Liver (tissue), 8 donors: ENCODE measurements at regions not wholly inside any gene's neighbourhood (a gene's known extent, or its start where the extent isn't known, plus 50 kb on each side); places are given as distances from the start of the nearest gene placed in this dataset.

Experiments
- DNase-seq: peaks from one replicate; pipeline ENCODE4 v3.0.0-alpha.2; 2017; ENCODE audit warnings: low spot score
- H3K27ac ChIP-seq, 2 donors: one replicate each; pipeline ENCODE4 v1.7.0; 2013; ENCODE audit warnings: inconsistent platforms in 2 of 2, low read length in 2 of 2, control low read depth in 1 of 2, low read depth in 1 of 2, mild to moderate bottlenecking in 1 of 2
- H3K27me3 ChIP-seq, 4 donors: one replicate each; pipeline versions ENCODE4 v1.6.1 to v1.7.0; 2013; ENCODE audit warnings: low read length in 3 of 4, inconsistent platforms in 1 of 4, mild to moderate bottlenecking in 1 of 4, moderate library complexity in 1 of 4; ENCODE audit not compliant: control insufficient read depth in 4 of 4, insufficient read depth in 4 of 4
- H3K36me3 ChIP-seq, 4 donors: one replicate each; pipeline versions ENCODE4 v1.6.1 to v1.7.0; 2013; ENCODE audit warnings: low read length in 3 of 4, mild to moderate bottlenecking in 3 of 4, low read depth in 1 of 4, moderate library complexity in 1 of 4; ENCODE audit not compliant: control insufficient read depth in 4 of 4, insufficient read depth in 3 of 4
- H3K4me1 ChIP-seq, 4 donors: one replicate each; pipeline versions ENCODE4 v1.6.1 to v1.7.0; 2013; ENCODE audit warnings: low read length in 3 of 4, mild to moderate bottlenecking in 3 of 4, moderate library complexity in 1 of 4; ENCODE audit not compliant: control insufficient read depth in 4 of 4, insufficient read depth in 4 of 4
- H3K4me3 ChIP-seq, 3 donors: one replicate each; pipeline versions ENCODE4 v1.6.1 to v1.7.0; 2013; ENCODE audit warnings: low read length in 3 of 3, control low read depth in 1 of 3, low read depth in 1 of 3, mild to moderate bottlenecking in 1 of 3
- H3K9ac ChIP-seq, 2 donors: one replicate each; pipeline ENCODE4 v1.7.0; 2013; ENCODE audit warnings: low read length in 2 of 2, mild to moderate bottlenecking in 2 of 2, moderate library complexity in 2 of 2, control low read depth in 1 of 2, low read depth in 1 of 2
- H3K9me3 ChIP-seq, 4 donors: one replicate each; pipeline versions ENCODE4 v1.6.1 to v1.7.0; 2013; ENCODE audit warnings: low read length in 3 of 4; ENCODE audit not compliant: control insufficient read depth in 4 of 4
- CTCF ChIP-seq: fragments of 150-350 bp; IDR thresholded peaks from 2 replicates; pipeline ENCODE4 v1.5.1; 2017; ENCODE audit warnings: improper control_type of control experiment, low read depth, low read length; ENCODE audit not compliant: missing input control
- FOXA1 ChIP-seq: IDR thresholded peaks from 2 replicates; pipeline ENCODE4 v1.6.1; 2016; ENCODE audit warnings: antibody characterized with exemption
- FOXA2 ChIP-seq: IDR thresholded peaks from 2 replicates; pipeline ENCODE4 v1.6.1; 2016; ENCODE audit warnings: antibody characterized with exemption
- GABPA ChIP-seq, 2 donors: IDR thresholded peaks in 1 of 2; conservative IDR thresholded peaks in 1 of 2; 2 replicates each; pipeline ENCODE4 v1.6.1; 2016; ENCODE audit warnings: antibody characterized with exemption in 2 of 2, mild to moderate bottlenecking in 1 of 2, moderate library complexity in 1 of 2
- HNF4A ChIP-seq, 2 donors: conservative IDR thresholded peaks; 2 replicates each; pipeline ENCODE4 v1.6.1; 2016; ENCODE audit warnings: antibody characterized with exemption in 2 of 2, mild to moderate bottlenecking in 2 of 2
- MAX ChIP-seq: IDR thresholded peaks from 2 replicates; pipeline ENCODE4 v1.6.1; 2016; ENCODE audit warnings: antibody characterized with exemption
- RAD21 ChIP-seq, 2 donors: IDR thresholded peaks; 2 replicates each; pipeline ENCODE4 v1.6.1; 2016; ENCODE audit warnings: antibody characterized with exemption in 2 of 2, mild to moderate bottlenecking in 2 of 2
- REST ChIP-seq: IDR thresholded peaks from 2 replicates; pipeline ENCODE4 v1.6.1; 2016; ENCODE audit warnings: antibody characterized with exemption, mild to moderate bottlenecking
- RXRA ChIP-seq, 2 donors: IDR thresholded peaks; 2 replicates each; pipeline ENCODE4 v1.6.1; 2017 to 2018; ENCODE audit warnings: antibody characterized with exemption in 2 of 2, mild to moderate bottlenecking in 1 of 2
- SP1 ChIP-seq: IDR thresholded peaks from 2 replicates; pipeline ENCODE4 v1.6.1; 2018; ENCODE audit warnings: antibody characterized with exemption, mild to moderate bottlenecking
- YY1 ChIP-seq: IDR thresholded peaks from 2 replicates; pipeline ENCODE4 v1.6.1; 2016; ENCODE audit warnings: antibody characterized with exemption, mild to moderate bottlenecking
- WGBS: extraction: QIAGEN DNeasy Blood & Tissue Kit; methylation state at CpG from one replicate; pipeline ENCODE4 v1.1.7; 2013; 5-methylcytosine and 5-hydroxymethylcytosine counted together
- donor health status: healthy.
- donor health status: healthy.
- donor health status: healthy.
- donor health status: healthy.
- donor health status: healthy.

- no peak for DNase-seq
- no peaks in the 10 kb centered on the region for H3K27me3 ChIP-seq
- no peak overlapping the region for H3K4me3 ChIP-seq
- no peaks in the 10 kb centered on the region for H3K36me3 ChIP-seq
- no peaks in the 10 kb centered on the region for H3K4me1 ChIP-seq
- 93% methylated on average over 1 of the region's 1 CpG for WGBS
- TF ChIP-seq YY1 (no peak), HNF4A (conservative IDR thresholded peaks at IDR 0.05) (no peak), RAD21 (IDR thresholded peaks at IDR 0.05) (no peak), GABPA (IDR thresholded peaks at IDR 0.05 in 1 of 2, conservative IDR thresholded peaks at IDR 0.05 in 1 of 2) (no peak)
- no peaks in the 10 kb centered on the region for H3K9me3 ChIP-seq
- no peak overlapping the region for H3K9ac ChIP-seq
- no peak overlapping the region for H3K27ac ChIP-seq
Observed at GRCh38 chr6:140560671-140561070, 1186.2 kb upstream of the CITED2 start.

GRCh38 chr6:140559458-140559857, 1185.0 kb upstream of the CITED2 start:
- no peak for TF ChIP-seq YY1
- TF ChIP-seq RXRA (IDR thresholded peaks at IDR 0.05): no peak
- TF ChIP-seq FOXA2: no peak
- TF ChIP-seq FOXA1: no peak
- no peak for TF ChIP-seq RAD21 (IDR thresholded peaks at IDR 0.05)
- no peak for TF ChIP-seq MAX
- TF ChIP-seq REST: no peak

GRCh38 chr6:140554421-140554820, 1180.0 kb upstream of the CITED2 start:
- H3K27ac ChIP-seq: no peak overlapping the region
- no peaks in the 10 kb centered on the region for H3K27me3 ChIP-seq

More at GRCh38 chr6:140559458-140559857, 1185.0 kb upstream of the CITED2 start:
- Histone ChIP-seq H3K27ac (no peak overlapping the region), H3K9me3 (no peaks in the 10 kb centered on the region), H3K36me3 (no peaks in the 10 kb centered on the region), H3K9ac (no peak overlapping the region), H3K27me3 (no peaks in the 10 kb centered on the region), H3K4me3 (no peak overlapping the region), H3K4me1 (no peaks in the 10 kb centered on the region)
- DNase-seq: no peak

More at GRCh38 chr6:140554421-140554820, 1180.0 kb upstream of the CITED2 start:
- Histone ChIP-seq H3K4me3 (no peak overlapping the region), H3K9ac (no peak overlapping the region), H3K36me3 (no peaks in the 10 kb centered on the region), H3K4me1 (no peaks in the 10 kb centered on the region), H3K9me3 (no peaks in the 10 kb centered on the region)
- TF ChIP-seq CTCF: no peak
- TF ChIP-seq FOXA2: no peak
- no peak for TF ChIP-seq SP1
- TF ChIP-seq GABPA (IDR thresholded peaks at IDR 0.05 in 1 of 2, conservative IDR thresholded peaks at IDR 0.05 in 1 of 2): no peak
- 93% methylated on average over 2 of the region's 2 CpGs for WGBS
- DNase-seq: no peak
